GM21737 (cell line): ENCODE measurements at regions not wholly inside any gene's neighbourhood (a gene's known extent, or its start where the extent isn't known, plus 50 kb on each side); places are given as distances from the start of the nearest gene placed in this dataset.

Experiments
- ATAC-seq: cut with Tn5 transposase; IDR thresholded peaks from one replicate; pipeline ENCODE4 v1.9.1; 2021; ENCODE audit warnings: mild to moderate bottlenecking, moderate library complexity; ENCODE audit not compliant: unreplicated experiment

GRCh38 chr3:124230998-124231397, 239.1 kb upstream of the ROPN1 start:
- ATAC-seq = no peak

DNA sequence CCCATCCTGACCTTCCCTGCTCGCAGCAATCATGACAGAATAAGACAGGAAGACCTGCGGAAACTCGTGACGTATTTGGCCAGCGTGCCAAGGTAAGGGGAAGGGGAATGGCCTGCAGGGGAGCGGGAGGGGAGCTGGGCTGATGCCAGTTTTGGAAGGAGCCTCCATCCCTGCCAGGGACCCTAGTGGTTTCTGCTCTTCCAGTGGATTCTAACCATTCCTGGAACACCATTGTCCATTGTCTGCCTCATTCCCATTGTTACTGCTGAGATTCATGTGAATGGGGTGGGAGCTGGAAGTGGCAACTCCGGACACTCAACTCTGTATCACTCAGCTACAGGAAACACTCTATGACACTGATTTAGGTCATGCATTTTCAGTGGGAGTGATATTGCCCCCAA, 242.9 kb upstream of the ROPN1 start:
- no peak for ATAC-seq

DNA sequence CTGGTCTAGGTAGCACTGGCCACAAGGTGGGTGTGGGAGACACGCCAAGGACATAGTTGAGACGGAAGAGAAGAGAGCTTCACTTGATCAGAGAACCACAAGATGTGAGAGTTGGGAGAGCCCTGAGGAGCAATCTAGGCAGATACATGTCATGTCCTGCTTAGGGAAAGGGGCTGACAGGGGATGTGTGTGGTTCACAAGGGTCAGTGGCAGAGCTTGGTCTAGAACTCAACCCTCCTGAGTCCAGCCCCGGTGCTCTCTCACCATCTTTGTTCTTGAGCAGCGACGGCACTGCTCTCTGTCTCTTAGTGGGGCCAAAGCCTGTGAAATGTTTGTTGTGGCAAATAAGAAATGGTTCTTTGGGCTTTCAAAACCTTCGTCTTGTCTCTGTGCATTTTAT, 243.5 kb upstream of the ROPN1 start:
- ATAC-seq = no peak

DNA sequence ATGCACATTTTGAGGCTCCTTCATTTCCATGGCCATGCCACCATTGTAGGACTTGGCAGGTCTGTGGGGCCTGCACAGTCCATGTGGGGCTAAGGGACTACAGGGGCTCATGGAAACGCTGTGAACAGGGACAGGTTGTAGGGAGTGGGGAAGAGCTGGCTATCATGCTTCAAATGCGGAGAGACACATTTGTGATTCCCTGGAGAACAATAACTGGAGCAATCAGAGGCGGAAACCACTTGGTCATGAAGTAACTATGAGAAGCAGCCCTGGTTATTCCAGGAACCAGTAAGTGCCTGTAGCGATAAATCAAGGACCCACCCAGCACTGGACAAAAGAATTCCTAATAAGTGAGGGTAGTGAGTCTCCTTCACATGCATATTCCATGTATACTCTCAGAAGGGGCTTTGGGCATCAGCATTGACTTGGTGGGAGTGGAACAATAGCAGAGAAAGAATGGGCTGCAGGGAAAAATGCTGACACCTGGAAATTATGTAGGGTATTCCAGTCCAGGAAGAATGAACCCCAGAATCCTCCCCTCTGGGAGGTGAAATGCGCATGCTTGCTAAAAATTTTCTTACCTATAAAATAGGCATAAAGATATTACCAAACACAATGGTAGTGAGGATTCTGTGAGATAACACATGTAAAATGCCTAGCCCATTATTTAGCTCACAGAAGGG, 251.4 kb upstream of the ROPN1 start:
- ATAC-seq = no peak

DNA sequence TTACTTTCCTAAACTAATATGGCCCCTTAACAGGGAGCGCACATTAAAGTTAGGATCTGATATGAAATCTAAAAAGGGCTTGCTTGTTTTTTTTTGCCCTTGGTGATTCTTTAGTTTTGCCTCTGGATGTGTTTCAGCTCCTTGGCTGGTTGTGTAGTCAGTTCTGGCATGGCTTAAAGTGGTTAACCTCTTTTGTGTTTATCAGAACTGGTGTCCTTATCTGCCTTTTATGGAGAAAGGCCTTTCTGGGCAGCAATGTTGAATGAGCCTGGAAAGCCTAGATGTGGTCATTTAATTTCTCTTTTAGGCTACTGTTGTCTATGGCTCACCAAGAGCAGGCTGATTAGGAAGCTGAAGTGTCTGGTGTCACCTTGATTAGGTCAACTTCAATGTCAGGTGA, 254.5 kb upstream of the ROPN1 start:
- ATAC-seq = no peak

DNA sequence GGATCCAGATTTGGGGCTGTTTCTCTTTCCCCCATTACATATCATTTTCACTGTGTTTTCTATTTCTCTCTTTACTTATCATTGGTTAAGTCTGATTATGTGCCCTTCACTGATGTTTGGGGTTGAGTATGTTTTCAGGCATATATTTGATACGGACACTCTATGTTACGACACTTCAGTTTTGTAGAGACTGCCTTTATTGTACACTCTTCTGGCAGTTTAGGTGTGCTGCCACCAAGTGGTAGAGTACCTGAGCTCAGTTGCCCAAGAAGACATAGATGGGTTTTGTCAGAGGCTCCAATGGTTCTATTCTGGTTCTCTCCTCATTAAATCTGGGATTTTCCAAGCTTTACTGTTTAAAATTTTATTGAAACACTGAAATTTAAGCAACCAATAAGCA, 255.0 kb upstream of the ROPN1 start:
- no peak for ATAC-seq

GRCh38 chr3:124248471-124249028, 256.6 kb upstream of the ROPN1 start:
- no peak for ATAC-seq

GRCh38 chr3:124249038-124249437, 257.1 kb upstream of the ROPN1 start:
- ATAC-seq = no peak

DNA sequence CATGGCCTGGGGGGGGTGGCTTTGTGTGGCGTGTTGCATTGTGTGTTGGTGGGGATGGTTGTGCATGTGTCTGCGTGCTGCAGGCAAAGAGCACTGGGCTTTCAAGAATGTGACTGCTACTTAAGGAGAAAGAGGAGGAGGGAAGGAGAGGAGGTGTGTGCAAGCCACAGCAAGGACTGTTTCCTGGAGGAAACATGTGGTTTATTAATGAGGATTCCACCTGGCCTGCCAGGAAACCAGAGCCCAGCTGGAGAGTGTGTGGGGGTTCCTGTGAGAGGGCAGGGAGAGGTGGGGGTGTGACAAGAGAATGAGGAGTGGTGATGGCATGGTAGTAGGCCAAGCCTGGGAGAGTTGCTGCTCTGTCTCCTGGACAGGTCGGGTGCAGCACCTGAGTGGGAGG, 258.1 kb upstream of the ROPN1 start:
- ATAC-seq = no peak

GRCh38 chr3:124256156-124256555, 264.2 kb upstream of the ROPN1 start:
- no peak for ATAC-seq

GRCh38 chr3:124256599-124256998, 264.7 kb upstream of the ROPN1 start:
- no peak for ATAC-seq

GRCh38 chr3:124257336-124257864, 265.5 kb upstream of the ROPN1 start:
- no peak for ATAC-seq

- no peak for ATAC-seq
Measured at GRCh38 chr3:124258057-124258500, 266.2 kb upstream of the ROPN1 start.

GRCh38 chr3:124260206-124260915, 268.4 kb upstream of the ROPN1 start:
- ATAC-seq = no peak

GRCh38 chr3:124261306-124261705, 269.4 kb upstream of the ROPN1 start:
- no peak for ATAC-seq

- ATAC-seq = no peak
Measured at GRCh38 chr3:124263168-124263567, 271.2 kb upstream of the ROPN1 start.

DNA sequence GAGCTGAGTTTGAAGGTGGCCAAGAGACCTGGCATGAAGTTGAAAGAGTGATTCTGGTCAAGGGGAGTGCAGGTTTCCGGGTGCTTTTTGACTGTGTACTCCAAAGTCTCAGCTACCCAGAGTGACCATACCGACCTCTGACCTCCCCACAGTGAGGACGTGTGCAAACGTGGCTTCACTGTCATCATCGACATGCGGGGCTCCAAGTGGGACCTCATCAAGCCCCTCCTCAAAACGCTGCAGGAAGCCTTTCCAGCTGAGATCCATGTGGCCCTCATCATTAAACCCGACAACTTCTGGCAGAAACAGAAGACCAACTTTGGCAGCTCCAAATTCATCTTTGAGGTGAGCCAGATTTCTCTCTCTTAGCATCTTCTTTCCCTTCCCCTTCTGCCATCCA, 272.4 kb upstream of the ROPN1 start:
- ATAC-seq = no peak

DNA sequence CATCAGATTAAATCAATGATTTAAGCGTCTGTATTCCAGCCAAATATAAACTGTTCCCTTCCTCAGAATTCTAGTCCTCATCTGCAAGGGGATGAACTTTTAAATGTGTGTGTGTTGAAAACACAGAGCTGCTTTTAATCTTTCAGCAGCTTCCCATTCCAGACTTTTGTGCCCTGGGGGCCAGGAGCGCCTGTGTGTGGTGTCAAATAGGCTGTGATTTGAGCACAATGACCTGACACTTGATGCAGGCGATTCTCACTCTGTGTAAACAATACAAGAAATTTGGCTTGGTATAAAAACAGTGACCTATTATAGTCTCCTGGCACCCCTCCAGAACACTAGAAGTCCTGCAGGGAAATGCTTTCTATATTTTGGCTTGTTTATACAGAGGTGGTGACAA, 274.6 kb upstream of the ROPN1 start:
- no peak for ATAC-seq

- no peak for ATAC-seq
Measured at GRCh38 chr3:124267406-124267805, 275.5 kb upstream of the ROPN1 start.

GRCh38 chr3:124268355-124268754, 276.4 kb upstream of the ROPN1 start:
- no peak for ATAC-seq

- no peak for ATAC-seq
Measured at GRCh38 chr3:124269619-124270018, 277.7 kb upstream of the ROPN1 start.

- ATAC-seq = no peak
Measured at GRCh38 chr3:124272605-124273151, 280.8 kb upstream of the ROPN1 start.
